ENCODE measurements at regions not wholly inside any gene's neighbourhood (a gene's known extent, or its start where the extent isn't known, plus 50 kb on each side); places are given as distances from the start of the nearest gene placed in this dataset. TPM values are rescaled to one million over a fixed set of nuclear protein-coding genes. Genes with fewer than 3 reads are reported as not detected.

Small RNAs in the stretch of these regions (small RNA-seq; reads per million reads assigned to genes)
- not detected for gene RF00017 (ENCODE audit: low replicate concordance)
